Fibroblast of skin of right biceps (primary cell): ENCODE measurements at regions not wholly inside any gene's neighbourhood (a gene's known extent, or its start where the extent isn't known, plus 50 kb on each side); places are given as distances from the start of the nearest gene placed in this dataset.
A peak's percentile ranks its signal among the peaks of the same experiment; 100 is the strongest.
"Not testable (repeated sequence)": the region's sequence is repeated elsewhere in the genome, so short reads cannot be mapped to it uniquely, and the experiment has no call there.

ENCODE experiments used
- DNase-seq: peaks from one replicate; pipeline ENCODE4 v3.0.0-alpha.2; 2013

GRCh38 chr10:108568824-108569223 is 1354.5 kb downstream of the XPNPEP1 start:
- DNase-seq: no peak

- peak; percentile 12 for DNase-seq
These were observed 1355.2 kb downstream of the XPNPEP1 start for GRCh38 chr10:108567899-108568752.

GRCh38 chr10:108566316-108567107 is 1356.8 kb downstream of the XPNPEP1 start:
- DNase-seq: no peak

- no peak for DNase-seq
These were observed 1361.2 kb downstream of the XPNPEP1 start for GRCh38 chr10:108562105-108562504.

GRCh38 chr10:108561649-108562048 is 1361.7 kb downstream of the XPNPEP1 start:
- DNase-seq: peak; percentile 66

GRCh38 chr10:108560488-108560887 is 1362.8 kb downstream of the XPNPEP1 start:
- no peak for DNase-seq

GRCh38 chr10:108556186-108556585 is 1367.1 kb downstream of the XPNPEP1 start:
- peak; percentile 52 for DNase-seq

- DNase-seq: no peak
These were observed 1377.4 kb downstream of the XPNPEP1 start for GRCh38 chr10:108545921-108546320.

- peak; percentile 48 for DNase-seq
These were observed 1378.7 kb downstream of the XPNPEP1 start for GRCh38 chr10:108544500-108545120.

- not testable (repeated sequence) for DNase-seq
These were observed 1369.0 kb upstream of the SORCS1 start for GRCh38 chr10:108533551-108533950.

- no peak for DNase-seq
These were observed 1358.7 kb upstream of the SORCS1 start for GRCh38 chr10:108523016-108523800.

- no peak for DNase-seq
These were observed 1357.5 kb upstream of the SORCS1 start for GRCh38 chr10:108521827-108522492.

- DNase-seq: peak; percentile 7
These were observed 1351.3 kb upstream of the SORCS1 start for GRCh38 chr10:108515821-108516220.

- no peak for DNase-seq
These were observed 1335.9 kb upstream of the SORCS1 start for GRCh38 chr10:108500396-108500795.

- peak; percentile 66 for DNase-seq
These were observed 1331.6 kb upstream of the SORCS1 start for GRCh38 chr10:108496106-108496505.

- DNase-seq: peak; percentile 2
These were observed 1326.4 kb upstream of the SORCS1 start for GRCh38 chr10:108490944-108491343.

- DNase-seq: no peak
These were observed 1306.9 kb upstream of the SORCS1 start for GRCh38 chr10:108471420-108471819.

GRCh38 chr10:108469940-108470339 is 1305.4 kb upstream of the SORCS1 start:
- DNase-seq: no peak

- DNase-seq: peak; percentile 40
These were observed 1301.5 kb upstream of the SORCS1 start for GRCh38 chr10:108465871-108466641.

GRCh38 chr10:108462005-108462404 is 1297.5 kb upstream of the SORCS1 start:
- DNase-seq: no peak

GRCh38 chr10:108454793-108455192 is 1290.3 kb upstream of the SORCS1 start:
- DNase-seq: peak; percentile 86
